ENCODE measurements at regions not wholly inside any gene's neighbourhood (a gene's known extent, or its start where the extent isn't known, plus 50 kb on each side); places are given as distances from the start of the nearest gene placed in this dataset.

- no peaks in the 10 kb centered on the region for H4K20me1 ChIP-seq (ENCODE audit: insufficient read depth)
- H3K27ac ChIP-seq = no peak overlapping the region
- H3K27me3 ChIP-seq (ENCODE audit: insufficient read depth, low read depth) = no peaks in the 10 kb centered on the region
- no peaks in the 10 kb centered on the region for H3F3A ChIP-seq (ENCODE audit: insufficient read depth, low read depth)
- H2AFZ ChIP-seq = no peak overlapping the region
- H3K79me2 ChIP-seq (ENCODE audit: low read depth) = no peaks in the 10 kb centered on the region
- H3K4me3 ChIP-seq = no peak overlapping the region
- no peaks in the 10 kb centered on the region for H3K36me3 ChIP-seq (ENCODE audit: low read depth)
- TF ChIP-seq EZH2 (IDR thresholded peaks at IDR 0.05; ENCODE audit: low read depth) = no peak
- no peak for TF ChIP-seq CTCF (conservative IDR thresholded peaks at IDR 0.05)
- DNase-seq = no peak
- CTCF ChIA-PET = no interaction called here
- intact Hi-C loops (cut with micrococcal nuclease; ENCODE audit: unreplicated experiment) = no loop called here
- no peaks in the 10 kb centered on the region for H3K4me1 ChIP-seq (replicated peaks; ENCODE audit: insufficient read depth)
- H3K4me2 ChIP-seq = no peak overlapping the region
- no TSS peak for BruUV-seq (replicated peaks)
- POLR2A ChIA-PET (ENCODE audit: unreplicated experiment) = no interaction called here
- H3K9me3 ChIP-seq (ENCODE audit: insufficient read depth, low read depth) = no peaks in the 10 kb centered on the region
- H3K9me2 ChIP-seq (ENCODE audit: insufficient read depth) = no peaks in the 10 kb centered on the region
Measured at GRCh38 chr13:107121793-107122192, 553.9 kb upstream of the ARGLU1 start.

DNA sequence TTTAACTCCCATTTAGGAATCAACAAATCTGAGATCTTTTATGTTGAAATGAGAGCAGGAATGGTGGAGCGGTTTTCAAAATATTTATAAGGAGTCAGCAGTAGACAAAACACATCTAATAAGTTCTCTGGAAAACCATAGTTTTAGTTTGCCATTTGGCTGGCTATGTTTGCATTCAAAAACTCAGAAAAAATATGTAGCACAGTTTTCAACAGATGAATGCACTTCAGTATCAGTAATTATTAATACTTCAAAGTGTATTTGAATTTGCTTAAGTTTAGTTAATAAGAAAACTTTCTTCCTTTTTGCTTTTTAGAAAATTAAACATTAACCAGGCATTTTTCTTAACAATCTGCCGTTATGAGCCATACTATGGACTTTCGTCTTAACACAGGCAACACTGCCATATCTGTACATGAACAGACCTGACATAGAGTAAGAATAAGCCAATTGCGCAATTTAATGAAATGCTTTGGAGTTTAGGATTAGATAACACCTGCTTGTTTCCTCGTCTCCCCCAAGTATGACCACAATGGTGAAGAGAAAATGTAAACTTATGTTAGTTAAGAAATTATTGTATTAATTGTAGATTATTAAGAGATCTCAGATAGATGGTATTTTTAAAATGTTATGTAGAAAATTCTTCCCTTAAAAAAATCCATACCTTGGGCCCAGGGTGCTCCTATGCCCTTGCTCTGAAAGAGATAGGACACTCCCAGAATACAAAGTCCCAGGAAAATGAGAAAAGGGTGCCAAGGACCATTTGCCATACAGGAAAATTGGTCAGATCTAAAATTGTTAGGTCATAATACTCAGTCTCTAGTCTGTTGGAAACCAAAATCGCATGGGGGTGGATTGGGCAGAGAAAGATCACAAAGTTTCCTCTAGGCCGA is 552.3 kb upstream of the ARGLU1 start:
- no TSS peak for BruUV-seq (replicated peaks)
- Histone ChIP-seq H3K27me3 (ENCODE audit: insufficient read depth, low read depth) (no peaks in the 10 kb centered on the region), H3K79me2 (ENCODE audit: low read depth) (no peaks in the 10 kb centered on the region), H3K9me3 (ENCODE audit: insufficient read depth, low read depth) (no peaks in the 10 kb centered on the region), H3K36me3 (ENCODE audit: low read depth) (no peaks in the 10 kb centered on the region), H3K4me2 (no peak overlapping the region), H3K9me2 (ENCODE audit: insufficient read depth) (no peaks in the 10 kb centered on the region), H2AFZ (no peak overlapping the region), H3K27ac (no peak overlapping the region), H3K4me1 (replicated peaks; ENCODE audit: insufficient read depth) (no peaks in the 10 kb centered on the region), H3F3A (ENCODE audit: insufficient read depth, low read depth) (no peaks in the 10 kb centered on the region), H3K4me3 (no peak overlapping the region), H4K20me1 (ENCODE audit: insufficient read depth) (no peaks in the 10 kb centered on the region)
- intact Hi-C loops (cut with micrococcal nuclease; ENCODE audit: unreplicated experiment) = no loop called here
- no peak for TF ChIP-seq CTCF (conservative IDR thresholded peaks at IDR 0.05)
- no peak for TF ChIP-seq EZH2 (IDR thresholded peaks at IDR 0.05; ENCODE audit: low read depth)
- CTCF ChIA-PET = no interaction called here
- DNase-seq = no peak
- POLR2A ChIA-PET (ENCODE audit: unreplicated experiment) = no interaction called here

DNA sequence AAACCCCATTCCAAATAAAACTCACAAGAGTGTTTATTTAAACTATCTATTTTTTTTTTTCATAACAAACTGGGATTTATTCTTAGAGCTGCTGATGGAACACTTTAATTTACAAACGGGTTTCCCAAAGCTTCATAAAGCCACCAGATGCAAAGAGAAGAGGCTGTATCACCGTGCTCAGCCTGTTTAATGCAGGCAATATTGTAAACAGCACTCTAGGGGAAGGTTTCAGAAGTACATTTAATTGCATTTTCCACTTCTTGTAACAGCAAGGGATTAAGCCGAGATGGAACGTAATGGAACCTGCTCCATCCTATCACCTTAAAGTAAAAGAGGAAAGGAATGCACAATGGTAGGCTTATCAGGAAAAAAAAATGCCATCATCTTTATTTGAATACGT is 550.6 kb upstream of the ARGLU1 start:
- intact Hi-C loops (cut with micrococcal nuclease; ENCODE audit: unreplicated experiment) = no loop called here
- Histone ChIP-seq H3K27me3 (ENCODE audit: insufficient read depth, low read depth) (no peaks in the 10 kb centered on the region), H3K36me3 (ENCODE audit: low read depth) (no peaks in the 10 kb centered on the region), H2AFZ (no peak overlapping the region), H3F3A (ENCODE audit: insufficient read depth, low read depth) (no peaks in the 10 kb centered on the region), H3K4me2 (no peak overlapping the region), H3K79me2 (ENCODE audit: low read depth) (no peaks in the 10 kb centered on the region), H3K4me3 (no peak overlapping the region), H3K9me2 (ENCODE audit: insufficient read depth) (no peaks in the 10 kb centered on the region), H3K4me1 (replicated peaks; ENCODE audit: insufficient read depth) (no peaks in the 10 kb centered on the region), H3K9me3 (ENCODE audit: insufficient read depth, low read depth) (no peaks in the 10 kb centered on the region), H4K20me1 (ENCODE audit: insufficient read depth) (no peaks in the 10 kb centered on the region), H3K27ac (no peak overlapping the region)
- ChIA-PET CTCF (no interaction called here), POLR2A (ENCODE audit: unreplicated experiment) (no interaction called here)
- no TSS peak for BruUV-seq (replicated peaks)
- DNase-seq = no peak
- TF ChIP-seq CTCF (conservative IDR thresholded peaks at IDR 0.05) (no peak), EZH2 (IDR thresholded peaks at IDR 0.05; ENCODE audit: low read depth) (no peak)
